ENCODE measurements at regions not wholly inside any gene's neighbourhood (a gene's known extent, or its start where the extent isn't known, plus 50 kb on each side); places are given as distances from the start of the nearest gene placed in this dataset.
"Not testable (repeated sequence)": the region's sequence is repeated elsewhere in the genome, so short reads cannot be mapped to it uniquely, and the experiment has no call there.

DNA sequence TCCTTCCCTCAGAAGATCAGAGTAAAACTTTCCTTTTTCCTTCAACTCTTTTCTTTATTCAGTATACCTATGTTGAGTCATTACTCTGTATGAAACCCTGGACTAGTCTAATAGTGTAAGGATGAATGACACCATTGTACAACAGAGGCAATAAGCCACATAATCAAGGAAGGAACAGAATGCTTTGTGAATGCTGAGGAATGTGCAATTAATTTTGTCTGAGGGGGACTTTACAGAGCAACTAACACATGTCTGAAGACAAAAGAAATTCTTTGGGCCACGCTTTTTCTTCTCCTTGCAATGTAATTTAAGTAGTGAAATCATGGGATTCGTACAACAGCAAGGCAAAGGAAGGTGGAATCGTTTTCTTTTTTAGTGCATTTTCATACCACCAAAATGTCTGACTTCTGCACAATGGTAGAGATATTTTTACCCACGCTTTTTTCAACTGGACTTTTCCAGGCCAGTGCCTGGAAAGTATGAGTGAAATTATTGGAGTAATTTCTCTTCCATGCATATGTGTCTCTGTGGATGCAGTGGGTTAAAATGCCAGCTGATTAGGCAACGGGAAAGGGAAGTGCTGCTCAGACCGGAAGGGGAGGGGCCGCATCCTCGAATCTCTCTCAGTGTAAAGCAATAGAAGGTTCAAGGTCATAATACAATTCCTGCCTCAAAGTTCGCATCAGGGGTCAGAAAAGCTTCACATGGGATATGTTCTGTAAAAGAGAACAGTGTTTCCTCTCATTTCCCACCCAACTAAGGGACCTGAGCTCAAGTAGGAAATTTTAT lies 89.9 kb upstream of the MTHFD1L start:
- H3K27ac ChIP-seq (ENCODE audit: low read depth in 1 of 2, low read length in 1 of 2), result no peak overlapping the region
- no peak for DNase-seq (ENCODE audit: low read depth in 6 of 9, low spot score in 9 of 9)
- no peak overlapping the region for H3K4me3 ChIP-seq (ENCODE audit: low read length in 2 of 2)
- H3K27me3 ChIP-seq (ENCODE audit: control insufficient read depth in 2 of 2, insufficient read depth in 1 of 2, low read length in 1 of 2), result no peaks in the 10 kb centered on the region
- 70% methylated on average over 9 of the region's 9 CpGs for WGBS
- H3K9me3 ChIP-seq (ENCODE audit: control insufficient read depth in 2 of 2, insufficient read depth in 1 of 2, low read length in 1 of 2), result peaks cover 1 to 9% of the 10 kb centered on the region in 2 donors
- no peaks in the 10 kb centered on the region for H3K4me1 ChIP-seq (ENCODE audit: control insufficient read depth in 2 of 2, insufficient read depth in 2 of 2, low read length in 2 of 2)
- H3K36me3 ChIP-seq (ENCODE audit: control insufficient read depth in 2 of 2, insufficient read depth in 2 of 2, low read length in 1 of 2), result peaks cover 27 to 40% of the 10 kb centered on the region in 2 donors

DNA sequence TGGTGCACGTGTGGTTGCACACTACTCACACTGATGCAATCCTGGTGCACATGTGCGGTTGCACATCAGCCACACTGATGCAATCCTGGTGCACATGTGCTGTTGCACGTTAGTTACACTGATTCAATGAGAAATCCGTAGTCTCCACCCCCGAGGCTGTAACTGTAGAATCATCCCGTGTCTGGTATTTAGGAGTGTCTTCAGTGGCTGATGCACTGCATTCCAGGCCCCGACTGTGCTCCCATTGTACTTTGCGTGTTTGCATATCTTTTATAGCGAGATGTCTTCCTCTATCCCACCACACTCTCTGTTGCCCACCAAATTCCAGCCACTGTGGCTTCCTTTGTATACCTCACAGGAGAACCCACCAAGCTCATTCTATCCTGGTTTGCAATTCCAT lies 87.8 kb upstream of the MTHFD1L start:
- no peaks in the 10 kb centered on the region for H3K27me3 ChIP-seq (ENCODE audit: control insufficient read depth in 2 of 2, insufficient read depth in 1 of 2, low read length in 1 of 2)
- no peak overlapping the region for H3K27ac ChIP-seq (ENCODE audit: low read depth in 1 of 2, low read length in 1 of 2)
- no peaks in the 10 kb centered on the region for H3K4me1 ChIP-seq (ENCODE audit: control insufficient read depth in 2 of 2, insufficient read depth in 2 of 2, low read length in 2 of 2)
- peaks cover 1 to 9% of the 10 kb centered on the region in 2 donors for H3K9me3 ChIP-seq (ENCODE audit: control insufficient read depth in 2 of 2, insufficient read depth in 1 of 2, low read length in 1 of 2)
- WGBS, result 99% methylated on average over 9 of the region's 9 CpGs
- no peak for DNase-seq (ENCODE audit: low read depth in 6 of 9, low spot score in 9 of 9)
- no peak overlapping the region for H3K4me3 ChIP-seq (ENCODE audit: low read length in 2 of 2)
- H3K36me3 ChIP-seq (ENCODE audit: control insufficient read depth in 2 of 2, insufficient read depth in 2 of 2, low read length in 1 of 2), result peaks cover 31 to 33% of the 10 kb centered on the region in 2 donors

DNA sequence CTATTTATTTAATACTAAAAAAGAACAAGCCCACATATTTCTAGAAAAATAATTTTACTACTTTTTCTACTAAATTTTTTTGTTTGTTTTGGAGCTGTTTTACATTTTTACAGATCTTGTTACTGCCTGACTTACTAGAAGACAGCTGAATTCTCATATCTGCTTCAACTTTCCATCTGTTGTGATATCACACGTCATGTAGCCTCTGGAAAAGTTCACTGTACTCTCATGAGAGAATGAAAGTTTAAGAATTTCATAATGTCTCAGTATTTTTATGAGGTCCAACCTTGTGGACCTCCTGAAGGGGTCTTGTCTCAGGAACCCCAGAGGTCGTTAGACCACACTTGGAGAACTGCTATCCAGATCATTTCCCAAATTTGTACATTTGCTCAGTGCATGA lies 81.7 kb upstream of the MTHFD1L start:
- H3K27me3 ChIP-seq (ENCODE audit: control insufficient read depth in 2 of 2, insufficient read depth in 1 of 2, low read length in 1 of 2), result no peaks in the 10 kb centered on the region
- no peak overlapping the region for H3K4me3 ChIP-seq (ENCODE audit: low read length in 2 of 2)
- peaks cover 23 to 48% of the 10 kb centered on the region in 2 donors for H3K36me3 ChIP-seq (ENCODE audit: control insufficient read depth in 2 of 2, insufficient read depth in 2 of 2, low read length in 1 of 2)
- H3K27ac ChIP-seq (ENCODE audit: low read depth in 1 of 2, low read length in 1 of 2), result no peak overlapping the region
- DNase-seq (ENCODE audit: low read depth in 6 of 9, low spot score in 9 of 9), result no peak
- WGBS, result 94% methylated on average over 2 of the region's 2 CpGs
- no peaks in the 10 kb centered on the region for H3K9me3 ChIP-seq (ENCODE audit: control insufficient read depth in 2 of 2, insufficient read depth in 1 of 2, low read length in 1 of 2)
- no peaks in the 10 kb centered on the region for H3K4me1 ChIP-seq (ENCODE audit: control insufficient read depth in 2 of 2, insufficient read depth in 2 of 2, low read length in 2 of 2)

DNA sequence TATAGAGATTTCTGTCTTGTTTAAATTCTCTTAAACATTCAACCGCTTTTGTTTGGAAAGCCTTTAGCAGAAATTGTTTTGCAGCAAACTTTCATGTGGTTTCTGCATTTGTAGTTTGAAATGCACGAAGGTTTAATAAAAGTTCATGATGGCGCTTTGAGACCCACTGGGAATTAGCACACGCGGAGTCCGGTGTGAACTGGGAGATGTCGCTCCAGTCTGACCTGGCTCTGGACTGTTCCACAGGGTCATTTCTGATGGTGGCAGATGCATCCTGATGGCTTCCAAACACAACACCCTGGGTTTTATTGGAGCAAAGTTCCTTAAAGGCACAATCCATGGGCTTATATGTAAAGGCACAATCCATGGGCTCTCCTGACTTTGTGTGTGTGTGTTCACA lies 78.1 kb upstream of the MTHFD1L start:
- H3K4me3 ChIP-seq (ENCODE audit: low read length in 2 of 2), result no peak overlapping the region
- H3K36me3 ChIP-seq (ENCODE audit: control insufficient read depth in 2 of 2, insufficient read depth in 2 of 2, low read length in 1 of 2), result peaks cover 24 to 56% of the 10 kb centered on the region in 2 donors
- no peaks in the 10 kb centered on the region for H3K27me3 ChIP-seq (ENCODE audit: control insufficient read depth in 2 of 2, insufficient read depth in 1 of 2, low read length in 1 of 2)
- WGBS, result 90% methylated on average over 7 of the region's 7 CpGs
- no peaks in the 10 kb centered on the region for H3K9me3 ChIP-seq (ENCODE audit: control insufficient read depth in 2 of 2, insufficient read depth in 1 of 2, low read length in 1 of 2)
- no peaks in the 10 kb centered on the region for H3K4me1 ChIP-seq (ENCODE audit: control insufficient read depth in 2 of 2, insufficient read depth in 2 of 2, low read length in 2 of 2)
- H3K27ac ChIP-seq (ENCODE audit: low read depth in 1 of 2, low read length in 1 of 2), result no peak overlapping the region
- no peak for DNase-seq (ENCODE audit: low read depth in 6 of 9, low spot score in 9 of 9)

DNA sequence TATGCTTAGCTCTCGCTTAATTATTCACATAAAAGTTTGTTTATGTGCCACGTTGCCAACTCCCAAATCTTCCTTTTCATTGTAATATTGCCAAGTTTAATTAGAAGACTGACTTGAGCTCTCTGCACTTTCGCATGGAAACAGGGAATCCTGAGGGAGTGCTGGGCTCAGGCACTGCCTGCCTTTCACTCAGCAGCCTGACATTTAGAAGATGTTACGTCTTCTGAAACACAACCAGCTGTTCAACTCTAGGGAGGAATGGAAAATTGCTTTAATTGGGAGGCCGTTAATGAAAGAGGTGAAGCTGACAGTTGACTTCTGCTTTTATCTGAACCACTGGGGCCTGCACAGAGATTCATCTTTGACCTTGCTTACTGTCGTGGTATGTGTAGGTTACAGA lies 77.4 kb upstream of the MTHFD1L start:
- Histone ChIP-seq H3K27ac (ENCODE audit: low read depth in 1 of 2, low read length in 1 of 2) (no peak overlapping the region), H3K27me3 (ENCODE audit: control insufficient read depth in 2 of 2, insufficient read depth in 1 of 2, low read length in 1 of 2) (no peaks in the 10 kb centered on the region), H3K9me3 (ENCODE audit: control insufficient read depth in 2 of 2, insufficient read depth in 1 of 2, low read length in 1 of 2) (no peaks in the 10 kb centered on the region), H3K4me1 (ENCODE audit: control insufficient read depth in 2 of 2, insufficient read depth in 2 of 2, low read length in 2 of 2) (no peaks in the 10 kb centered on the region), H3K36me3 (ENCODE audit: control insufficient read depth in 2 of 2, insufficient read depth in 2 of 2, low read length in 1 of 2) (peaks cover 24 to 55% of the 10 kb centered on the region in 2 donors), H3K4me3 (ENCODE audit: low read length in 2 of 2) (no peak overlapping the region)
- DNase-seq (ENCODE audit: low read depth in 6 of 9, low spot score in 9 of 9), result no peak
- 89% methylated on average over 6 of the region's 6 CpGs for WGBS

DNA sequence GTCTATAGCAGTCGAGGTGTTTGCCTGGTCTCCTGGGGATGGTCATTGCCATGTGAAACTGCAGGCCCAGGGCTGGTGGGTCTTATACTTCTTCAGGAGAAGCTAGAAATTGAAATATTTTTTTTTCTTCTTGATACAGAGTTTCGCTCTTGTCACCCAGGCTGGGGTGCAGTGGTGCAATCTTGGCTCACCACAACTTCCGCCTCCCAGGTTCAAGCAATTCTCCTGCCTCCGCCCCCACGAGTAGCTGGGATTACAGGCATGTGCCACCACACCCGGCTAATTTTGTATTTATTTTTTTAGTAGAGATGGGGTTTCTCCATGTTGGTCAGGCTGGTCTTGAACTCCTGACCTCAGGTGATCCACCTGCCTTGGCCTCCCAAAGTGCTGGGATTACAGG lies 75.6 kb upstream of the MTHFD1L start:
- DNase-seq (ENCODE audit: low read depth in 6 of 9, low spot score in 9 of 9), result not testable (repeated sequence)
- peaks cover 24 to 44% of the 10 kb centered on the region in 2 donors for H3K36me3 ChIP-seq (ENCODE audit: control insufficient read depth in 2 of 2, insufficient read depth in 2 of 2, low read length in 1 of 2)

DNA sequence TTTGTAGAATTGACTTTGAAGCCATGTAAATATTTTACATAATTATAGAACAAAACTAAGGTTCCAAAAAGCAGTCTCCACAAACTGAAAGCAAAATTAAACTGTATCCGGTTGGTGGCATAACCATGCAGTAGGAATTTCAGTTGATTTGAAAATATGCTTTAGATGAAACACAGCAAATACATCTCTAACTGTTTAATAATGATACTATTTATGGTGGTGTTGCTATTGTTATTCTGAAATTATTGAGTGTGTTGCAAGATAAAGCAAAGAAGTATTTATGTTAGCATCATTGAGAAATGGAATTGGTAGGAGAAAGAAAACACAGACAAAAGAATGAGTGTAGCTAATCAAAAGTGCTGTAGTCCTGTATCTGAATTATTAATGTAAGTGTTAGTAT lies 73.8 kb upstream of the MTHFD1L start:
- no peak for DNase-seq (ENCODE audit: low read depth in 6 of 9, low spot score in 9 of 9)
- no peaks in the 10 kb centered on the region for H3K4me1 ChIP-seq (ENCODE audit: control insufficient read depth in 2 of 2, insufficient read depth in 2 of 2, low read length in 2 of 2)
- no peak overlapping the region for H3K4me3 ChIP-seq (ENCODE audit: low read length in 2 of 2)
- H3K27me3 ChIP-seq (ENCODE audit: control insufficient read depth in 2 of 2, insufficient read depth in 1 of 2, low read length in 1 of 2), result no peaks in the 10 kb centered on the region
- H3K9me3 ChIP-seq (ENCODE audit: control insufficient read depth in 2 of 2, insufficient read depth in 1 of 2, low read length in 1 of 2), result no peaks in the 10 kb centered on the region
- peaks cover 35 to 43% of the 10 kb centered on the region in 2 donors for H3K36me3 ChIP-seq (ENCODE audit: control insufficient read depth in 2 of 2, insufficient read depth in 2 of 2, low read length in 1 of 2)
- 94% methylated on average over 1 of the region's 1 CpG for WGBS
- H3K27ac ChIP-seq (ENCODE audit: low read depth in 1 of 2, low read length in 1 of 2), result no peak overlapping the region

More for the DNA sequence above, 75.6 kb upstream of the MTHFD1L start:
- H3K27me3 ChIP-seq (ENCODE audit: control insufficient read depth in 2 of 2, insufficient read depth in 1 of 2, low read length in 1 of 2); H3K4me3 ChIP-seq (ENCODE audit: low read length in 2 of 2); H3K27ac ChIP-seq (ENCODE audit: low read depth in 1 of 2, low read length in 1 of 2); H3K4me1 ChIP-seq (ENCODE audit: control insufficient read depth in 2 of 2, insufficient read depth in 2 of 2, low read length in 2 of 2); H3K9me3 ChIP-seq (ENCODE audit: control insufficient read depth in 2 of 2, insufficient read depth in 1 of 2, low read length in 1 of 2): not testable (repeated sequence)
- WGBS, result 97% methylated on average over 6 of the region's 6 CpGs

DNA sequence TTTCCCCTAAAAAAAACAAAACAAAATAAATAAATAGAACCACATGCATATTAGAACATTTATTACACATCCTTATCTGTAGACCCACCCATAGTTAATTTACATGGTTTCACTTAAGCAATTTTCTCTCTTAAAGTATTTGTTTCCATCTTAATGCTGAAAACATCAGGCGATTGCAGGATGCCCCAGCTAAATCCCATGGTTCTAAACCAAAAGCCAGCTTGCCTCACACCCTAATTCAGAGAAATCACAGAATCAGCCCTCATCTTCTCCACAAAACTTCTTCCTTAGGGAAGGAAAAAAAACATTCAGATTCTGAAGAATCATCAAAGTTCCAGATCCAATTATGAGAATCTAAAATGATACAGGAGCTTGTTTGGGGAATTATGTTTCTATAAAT lies 67.6 kb upstream of the MTHFD1L start:
- no peaks in the 10 kb centered on the region for H3K4me1 ChIP-seq (ENCODE audit: control insufficient read depth in 2 of 2, insufficient read depth in 2 of 2, low read length in 2 of 2)
- no peaks in the 10 kb centered on the region for H3K27me3 ChIP-seq (ENCODE audit: control insufficient read depth in 2 of 2, insufficient read depth in 1 of 2, low read length in 1 of 2)
- peaks cover 42 to 64% of the 10 kb centered on the region in 2 donors for H3K36me3 ChIP-seq (ENCODE audit: control insufficient read depth in 2 of 2, insufficient read depth in 2 of 2, low read length in 1 of 2)
- no peak for DNase-seq (ENCODE audit: low read depth in 6 of 9, low spot score in 9 of 9)
- H3K9me3 ChIP-seq (ENCODE audit: control insufficient read depth in 2 of 2, insufficient read depth in 1 of 2, low read length in 1 of 2), result no peaks in the 10 kb centered on the region
- 100% methylated on average over 1 of the region's 1 CpG for WGBS
- no peak overlapping the region for H3K4me3 ChIP-seq (ENCODE audit: low read length in 2 of 2)
- no peak overlapping the region for H3K27ac ChIP-seq (ENCODE audit: low read depth in 1 of 2, low read length in 1 of 2)

DNA sequence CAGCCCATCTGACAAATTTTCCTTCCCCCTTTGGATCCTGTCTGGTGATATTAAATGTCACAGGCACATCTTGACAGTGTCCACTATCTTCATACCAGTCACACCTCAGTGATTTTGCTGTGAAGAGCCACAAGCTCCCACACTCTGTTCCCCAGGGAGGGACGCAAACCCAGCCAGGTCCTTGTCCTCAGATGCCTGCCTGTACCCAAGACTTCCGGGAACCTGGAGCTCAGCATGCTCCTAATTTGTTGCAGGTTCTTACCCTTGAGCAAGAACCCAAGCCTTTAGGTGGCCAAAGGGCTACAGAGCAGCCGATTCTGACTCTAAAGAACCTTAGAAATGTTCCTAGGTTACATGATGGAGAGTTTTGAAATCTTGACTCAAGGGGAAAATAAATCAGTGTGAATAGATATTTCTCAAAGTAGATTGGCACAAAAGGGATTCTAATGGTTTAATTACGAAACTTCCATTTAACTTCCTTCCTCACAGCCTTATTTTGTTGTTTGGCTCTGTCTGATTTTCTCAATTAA lies 66.2 kb upstream of the MTHFD1L start:
- no peaks in the 10 kb centered on the region for H3K27me3 ChIP-seq (ENCODE audit: control insufficient read depth in 2 of 2, insufficient read depth in 1 of 2, low read length in 1 of 2)
- no peak for DNase-seq (ENCODE audit: low read depth in 6 of 9, low spot score in 9 of 9)
- 95% methylated on average over 4 of the region's 4 CpGs for WGBS
- H3K4me1 ChIP-seq (ENCODE audit: control insufficient read depth in 2 of 2, insufficient read depth in 2 of 2, low read length in 2 of 2), result no peaks in the 10 kb centered on the region
- H3K4me3 ChIP-seq (ENCODE audit: low read length in 2 of 2), result no peak overlapping the region
- no peaks in the 10 kb centered on the region for H3K9me3 ChIP-seq (ENCODE audit: control insufficient read depth in 2 of 2, insufficient read depth in 1 of 2, low read length in 1 of 2)
- no peak overlapping the region for H3K27ac ChIP-seq (ENCODE audit: low read depth in 1 of 2, low read length in 1 of 2)
- H3K36me3 ChIP-seq (ENCODE audit: control insufficient read depth in 2 of 2, insufficient read depth in 2 of 2, low read length in 1 of 2), result peaks cover 43 to 70% of the 10 kb centered on the region in 2 donors

All from thymus (tissue), 11 donors.